Fibroblast of pulmonary artery (primary cell): ENCODE measurements at regions not wholly inside any gene's neighbourhood (a gene's known extent, or its start where the extent isn't known, plus 50 kb on each side); places are given as distances from the start of the nearest gene placed in this dataset.
A peak's percentile ranks its signal among the peaks of the same experiment; 100 is the strongest.

Source experiments
- DNase-seq: peaks from one replicate; pipeline ENCODE4 v3.0.0-alpha.2; 2010; ENCODE audit warnings: low read depth
- H3K4me3 ChIP-seq: replicated peaks from 2 replicates; pipeline ENCODE4 v1.5.1; 2011; ENCODE audit warnings: low read depth, mild to moderate bottlenecking, control low read depth, low read length, moderate library complexity
- TF ChIP-seq, protein P1 (sequence below): IDR thresholded peaks from 2 replicates; pipeline ENCODE4 v1.5.1; 2011; ENCODE audit warnings: mild to moderate bottlenecking, control low read depth, low read length, inconsistent platforms; ENCODE audit errors: missing control alignments

GRCh38 chr11:29527391-29527936 is 489.4 kb downstream of the KCNA4 start:
- peak; percentile 99 for DNase-seq
- TF ChIP-seq, protein P1, sequence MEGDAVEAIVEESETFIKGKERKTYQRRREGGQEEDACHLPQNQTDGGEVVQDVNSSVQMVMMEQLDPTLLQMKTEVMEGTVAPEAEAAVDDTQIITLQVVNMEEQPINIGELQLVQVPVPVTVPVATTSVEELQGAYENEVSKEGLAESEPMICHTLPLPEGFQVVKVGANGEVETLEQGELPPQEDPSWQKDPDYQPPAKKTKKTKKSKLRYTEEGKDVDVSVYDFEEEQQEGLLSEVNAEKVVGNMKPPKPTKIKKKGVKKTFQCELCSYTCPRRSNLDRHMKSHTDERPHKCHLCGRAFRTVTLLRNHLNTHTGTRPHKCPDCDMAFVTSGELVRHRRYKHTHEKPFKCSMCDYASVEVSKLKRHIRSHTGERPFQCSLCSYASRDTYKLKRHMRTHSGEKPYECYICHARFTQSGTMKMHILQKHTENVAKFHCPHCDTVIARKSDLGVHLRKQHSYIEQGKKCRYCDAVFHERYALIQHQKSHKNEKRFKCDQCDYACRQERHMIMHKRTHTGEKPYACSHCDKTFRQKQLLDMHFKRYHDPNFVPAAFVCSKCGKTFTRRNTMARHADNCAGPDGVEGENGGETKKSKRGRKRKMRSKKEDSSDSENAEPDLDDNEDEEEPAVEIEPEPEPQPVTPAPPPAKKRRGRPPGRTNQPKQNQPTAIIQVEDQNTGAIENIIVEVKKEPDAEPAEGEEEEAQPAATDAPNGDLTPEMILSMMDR, result peak; percentile 81
- H3K4me3 ChIP-seq, result no peak overlapping the region

GRCh38 chr11:29518389-29519174 is 498.2 kb downstream of the KCNA4 start:
- DNase-seq, result peak; percentile 62
- H3K4me3 ChIP-seq, result no peak overlapping the region
- TF ChIP-seq, protein P1, result peak; percentile 26

DNA sequence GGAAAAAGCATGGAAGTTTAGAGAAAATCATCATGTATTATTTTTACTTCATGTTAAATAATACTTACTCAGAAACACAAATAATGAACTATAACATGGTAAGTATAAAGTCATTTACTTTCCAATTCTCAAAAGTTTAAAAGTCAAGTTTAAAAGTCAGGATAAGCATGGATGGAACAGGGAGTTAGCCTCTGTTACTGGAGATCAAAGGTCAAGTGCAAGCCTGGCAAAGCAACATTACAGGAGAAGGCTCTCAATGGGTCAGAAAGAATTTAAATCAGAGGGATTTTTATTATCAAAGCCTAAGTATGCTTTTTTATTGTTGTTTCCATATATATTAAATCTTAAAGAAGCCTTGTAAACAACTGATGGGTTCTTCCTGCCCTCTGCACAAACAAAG is 505.4 kb downstream of the KCNA4 start:
- no peak for DNase-seq
- H3K4me3 ChIP-seq, result no peak overlapping the region
- TF ChIP-seq, protein P1, result no peak

GRCh38 chr11:29507376-29507775 is 509.5 kb downstream of the KCNA4 start:
- no peak overlapping the region for H3K4me3 ChIP-seq
- TF ChIP-seq, protein P1, result no peak
- DNase-seq, result no peak

DNA sequence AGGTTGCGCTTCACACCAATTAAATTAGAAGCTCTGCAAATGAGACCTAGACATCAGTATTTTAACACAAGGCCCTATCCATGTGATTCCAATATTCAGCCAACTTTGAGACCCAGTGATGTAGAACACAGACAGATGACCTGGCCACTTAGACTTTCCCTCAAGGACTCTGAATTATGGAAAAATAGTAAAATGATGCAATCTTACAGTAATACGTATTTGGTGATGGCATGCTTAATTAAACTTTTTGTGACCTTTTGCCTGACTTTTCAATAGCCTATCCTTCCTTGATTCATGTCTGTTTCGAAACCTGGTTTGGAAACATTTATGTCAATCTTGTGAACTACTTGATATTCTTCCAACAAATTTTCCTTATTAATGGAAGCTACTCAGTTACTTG is 521.2 kb downstream of the KCNA4 start:
- TF ChIP-seq, protein P1, result no peak
- no peak for DNase-seq
- H3K4me3 ChIP-seq, result no peak overlapping the region

GRCh38 chr11:29490938-29491337 is 525.9 kb downstream of the KCNA4 start:
- TF ChIP-seq, protein P1, result no peak
- no peak overlapping the region for H3K4me3 ChIP-seq
- DNase-seq, result no peak
